IMR-90 (cell line): ENCODE measurements at regions not wholly inside any gene's neighbourhood (a gene's known extent, or its start where the extent isn't known, plus 50 kb on each side); places are given as distances from the start of the nearest gene placed in this dataset.

Experiments
- CEBPB ChIP-seq: IDR thresholded peaks from 2 replicates; pipeline ENCODE4 v1.6.1; 2012; ENCODE audit warnings: low read depth, low read length, improper control_type of control experiment
- CTCF ChIP-seq: conservative IDR thresholded peaks from 2 replicates; pipeline ENCODE4 v1.5.1; 2012; ENCODE audit warnings: mild to moderate bottlenecking, low read depth, low read length, improper control_type of control experiment
- FOS ChIP-seq: fragments of 150-350 bp; IDR thresholded peaks from 2 replicates; pipeline ENCODE4 v1.6.1; 2016; ENCODE audit warnings: low read depth, low read length
- MAFK ChIP-seq: IDR thresholded peaks from 2 replicates; pipeline ENCODE4 v1.6.1; 2012; ENCODE audit warnings: low read depth, low read length, improper control_type of control experiment
- MXI1 ChIP-seq: IDR thresholded peaks from 2 replicates; pipeline ENCODE4 v1.6.1; 2012; ENCODE audit warnings: low read depth, mild to moderate bottlenecking, low read length, moderate library complexity, borderline replicate concordance
- NFE2L2 ChIP-seq: fragments of 150-350 bp; IDR thresholded peaks from 2 replicates; pipeline ENCODE4 v1.6.1; 2016; ENCODE audit warnings: low read depth, mild to moderate bottlenecking, low read length
- POLR2A ChIP-seq: IDR thresholded peaks from 2 replicates; pipeline ENCODE4 v1.6.1; 2012; ENCODE audit warnings: mild to moderate bottlenecking, low read depth, low read length
- RCOR1 ChIP-seq: IDR thresholded peaks from 2 replicates; pipeline ENCODE4 v1.6.1; 2012; ENCODE audit warnings: mild to moderate bottlenecking, low read length, improper control_type of control experiment; ENCODE audit not compliant: insufficient replicate concordance

GRCh38 chr11:33507356-33507755 lies 193.3 kb downstream of the C11orf91 start:
- TF ChIP-seq RCOR1 (no peak), CEBPB (no peak), FOS (no peak), POLR2A (no peak), CTCF (no peak), MAFK (no peak), MXI1 (no peak), NFE2L2 (no peak)
